DND-41 (cell line): ENCODE measurements at regions not wholly inside any gene's neighbourhood (a gene's known extent, or its start where the extent isn't known, plus 50 kb on each side); places are given as distances from the start of the nearest gene placed in this dataset.

ENCODE experiments used
- ATAC-seq: fragments of 200-7000 bp; cut with Tn5 transposase; 3 replicates; pipeline ENCODE4 v1.9.1; 2021; ENCODE audit warnings: low read depth; ENCODE audit not compliant: insufficient read depth
- DNase-seq: peaks from one replicate; pipeline ENCODE4 v3.0.0-alpha.2; 2020
- H2AFZ ChIP-seq: 2 replicates; pipeline ENCODE4 v1.6.0; 2012; ENCODE audit warnings: low read depth, low read length
- H3K27ac ChIP-seq: 2 replicates; pipeline ENCODE4 v1.5.1; 2012; ENCODE audit warnings: low read length, inconsistent platforms
- H3K27me3 ChIP-seq: fragments of 200-600 bp; sonication (generic); 2 replicates; pipeline ENCODE4 v1.6.0; 2012; ENCODE audit warnings: low read length, mild to moderate bottlenecking, inconsistent platforms; ENCODE audit not compliant: insufficient read depth, poor library complexity
- H3K36me3 ChIP-seq: 2 replicates; pipeline ENCODE4 v1.5.1; 2012; ENCODE audit warnings: low read length, inconsistent platforms; ENCODE audit not compliant: insufficient read depth
- H3K4me1 ChIP-seq: 2 replicates; pipeline ENCODE4 v1.5.1; 2012; ENCODE audit warnings: mild to moderate bottlenecking, low read length; ENCODE audit not compliant: insufficient read depth
- H3K4me2 ChIP-seq: 2 replicates; pipeline ENCODE4 v1.6.0; 2012; ENCODE audit warnings: mild to moderate bottlenecking, moderate library complexity, low read length, inconsistent platforms; ENCODE audit not compliant: insufficient read depth
- H3K4me3 ChIP-seq, 2 experiments: fragments of 200-600 bp in 1 of 2; shearing (Covaris generic) in 1 of 2; 2 replicates each; pipeline ENCODE4 v1.5.1; 2012 to 2016; ENCODE audit warnings: inconsistent platforms in 2 of 2, low read length in 2 of 2, mild to moderate bottlenecking in 2 of 2, low read depth in 1 of 2, moderate library complexity in 1 of 2
- H3K79me2 ChIP-seq: 2 replicates; pipeline ENCODE4 v1.6.0; 2012; ENCODE audit warnings: low read length, inconsistent platforms; ENCODE audit not compliant: insufficient read depth
- H3K9ac ChIP-seq: 2 replicates; pipeline ENCODE4 v1.6.0; 2012; ENCODE audit warnings: low read depth, mild to moderate bottlenecking, inconsistent platforms, low read length, moderate library complexity
- H3K9me3 ChIP-seq: 2 replicates; pipeline ENCODE4 v1.5.1; 2012; ENCODE audit warnings: low read length, moderate library complexity, mild to moderate bottlenecking, inconsistent platforms; ENCODE audit not compliant: insufficient read depth, severe bottlenecking
- H4K20me1 ChIP-seq: 2 replicates; pipeline ENCODE4 v1.6.0; 2012; ENCODE audit warnings: low read length; ENCODE audit not compliant: insufficient read depth
- EZH2 ChIP-seq: IDR thresholded peaks from 3 replicates; pipeline ENCODE4 v1.6.1; 2012; ENCODE audit warnings: borderline replicate concordance, low read depth, mild to moderate bottlenecking, moderate library complexity, low read length, inconsistent platforms; ENCODE audit not compliant: severe bottlenecking
- TF ChIP-seq, protein P1 (sequence below): IDR thresholded peaks from 2 replicates; pipeline ENCODE4 v1.5.1; 2012; ENCODE audit warnings: borderline replicate concordance, low read length, moderate library complexity, mild to moderate bottlenecking; ENCODE audit not compliant: poor library complexity, severe bottlenecking; ENCODE audit errors: extremely low read depth

DNA sequence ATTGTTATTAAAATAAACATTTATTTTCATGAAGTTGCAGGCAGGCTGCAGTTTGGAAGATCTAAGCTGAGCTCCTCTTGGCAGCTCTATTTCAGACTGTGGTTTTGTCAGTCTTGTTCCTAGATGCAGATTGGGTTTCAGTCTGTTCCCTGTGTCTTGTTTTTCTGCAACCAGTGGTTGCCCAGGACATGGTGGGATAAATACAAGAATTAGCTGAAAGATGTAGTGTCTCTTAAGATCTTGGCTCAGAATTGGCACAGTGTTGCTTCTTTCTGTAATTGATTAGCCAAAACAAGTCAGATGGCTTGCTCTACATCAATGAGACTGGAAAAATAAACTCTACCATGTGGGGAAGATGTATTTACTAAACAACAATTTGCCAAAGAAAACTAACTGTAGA is 283.0 kb upstream of the BOD1L1 start:
- H3K4me1 ChIP-seq: no peaks in the 10 kb centered on the region
- no peaks in the 10 kb centered on the region for H3K79me2 ChIP-seq
- TF ChIP-seq, protein P1, sequence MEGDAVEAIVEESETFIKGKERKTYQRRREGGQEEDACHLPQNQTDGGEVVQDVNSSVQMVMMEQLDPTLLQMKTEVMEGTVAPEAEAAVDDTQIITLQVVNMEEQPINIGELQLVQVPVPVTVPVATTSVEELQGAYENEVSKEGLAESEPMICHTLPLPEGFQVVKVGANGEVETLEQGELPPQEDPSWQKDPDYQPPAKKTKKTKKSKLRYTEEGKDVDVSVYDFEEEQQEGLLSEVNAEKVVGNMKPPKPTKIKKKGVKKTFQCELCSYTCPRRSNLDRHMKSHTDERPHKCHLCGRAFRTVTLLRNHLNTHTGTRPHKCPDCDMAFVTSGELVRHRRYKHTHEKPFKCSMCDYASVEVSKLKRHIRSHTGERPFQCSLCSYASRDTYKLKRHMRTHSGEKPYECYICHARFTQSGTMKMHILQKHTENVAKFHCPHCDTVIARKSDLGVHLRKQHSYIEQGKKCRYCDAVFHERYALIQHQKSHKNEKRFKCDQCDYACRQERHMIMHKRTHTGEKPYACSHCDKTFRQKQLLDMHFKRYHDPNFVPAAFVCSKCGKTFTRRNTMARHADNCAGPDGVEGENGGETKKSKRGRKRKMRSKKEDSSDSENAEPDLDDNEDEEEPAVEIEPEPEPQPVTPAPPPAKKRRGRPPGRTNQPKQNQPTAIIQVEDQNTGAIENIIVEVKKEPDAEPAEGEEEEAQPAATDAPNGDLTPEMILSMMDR: no peak
- TF ChIP-seq EZH2: no peak
- H3K27ac ChIP-seq: no peak overlapping the region
- DNase-seq (no peak), ATAC-seq (no peak)
- no peak overlapping the region for H3K4me3 ChIP-seq
- no peaks in the 10 kb centered on the region for H3K27me3 ChIP-seq
- no peaks in the 10 kb centered on the region for H4K20me1 ChIP-seq
- no peaks in the 10 kb centered on the region for H3K36me3 ChIP-seq
- H3K4me2 ChIP-seq: no peak overlapping the region
- H3K9ac ChIP-seq: no peak overlapping the region
- H2AFZ ChIP-seq: no peak overlapping the region
- H3K9me3 ChIP-seq: no peaks in the 10 kb centered on the region

DNA sequence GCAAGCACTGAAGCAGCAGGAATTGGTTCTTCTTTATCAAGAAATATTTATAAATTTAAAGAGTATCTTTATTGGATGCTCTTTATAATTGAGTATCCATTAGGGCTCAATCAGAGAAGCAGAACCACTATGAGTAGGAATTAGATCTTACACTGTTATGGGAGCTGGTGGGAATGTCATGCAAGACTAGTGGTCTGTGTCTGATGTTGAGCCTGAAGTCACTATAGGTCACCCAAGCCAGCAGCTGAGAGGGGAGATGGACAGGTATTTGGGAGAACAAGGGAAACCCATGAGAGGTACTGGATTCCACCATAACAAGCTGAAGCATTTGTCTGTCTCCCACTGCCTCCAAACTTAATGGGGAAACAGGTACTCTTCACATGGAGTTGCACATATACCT is 283.7 kb upstream of the BOD1L1 start:
- TF ChIP-seq, protein P1: no peak
- TF ChIP-seq EZH2: no peak
- H3K36me3 ChIP-seq: no peaks in the 10 kb centered on the region
- H2AFZ ChIP-seq: no peak overlapping the region
- H3K79me2 ChIP-seq: no peaks in the 10 kb centered on the region
- no peaks in the 10 kb centered on the region for H4K20me1 ChIP-seq
- no peak overlapping the region for H3K4me3 ChIP-seq
- H3K4me2 ChIP-seq: no peak overlapping the region
- H3K27me3 ChIP-seq: no peaks in the 10 kb centered on the region
- no peak overlapping the region for H3K27ac ChIP-seq
- no peak for DNase-seq
- no peaks in the 10 kb centered on the region for H3K9me3 ChIP-seq
- ATAC-seq: no peak
- H3K9ac ChIP-seq: no peak overlapping the region
- H3K4me1 ChIP-seq: no peaks in the 10 kb centered on the region

DNA sequence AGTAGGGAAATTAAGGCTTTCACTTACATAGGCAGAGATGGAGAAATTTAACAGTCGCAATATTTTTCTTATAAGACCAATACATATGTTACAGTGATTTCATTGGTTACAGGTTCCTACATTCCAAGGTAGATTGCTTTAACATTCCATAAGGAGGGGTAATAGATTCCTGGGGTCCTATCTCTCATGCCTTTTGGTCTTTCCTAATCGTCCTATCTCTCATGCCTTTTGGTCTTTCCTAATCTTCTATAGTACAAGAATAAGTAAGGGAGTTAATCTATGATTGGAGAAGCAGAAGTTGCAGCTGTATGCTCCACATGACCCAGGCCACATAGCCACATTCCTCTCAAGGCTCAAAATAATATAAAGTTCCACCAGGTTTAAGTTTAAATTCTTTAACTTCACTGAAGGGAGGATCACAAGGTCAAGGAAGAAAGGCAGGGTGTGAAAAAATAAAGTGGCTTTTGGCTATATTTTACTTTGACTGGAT is 285.0 kb upstream of the BOD1L1 start:
- Histone ChIP-seq H3K36me3 (no peaks in the 10 kb centered on the region), H3K9ac (no peak overlapping the region), H3K27me3 (no peaks in the 10 kb centered on the region), H3K4me1 (no peaks in the 10 kb centered on the region), H3K27ac (no peak overlapping the region), H4K20me1 (no peaks in the 10 kb centered on the region), H2AFZ (no peak overlapping the region), H3K4me3 (no peak overlapping the region), H3K4me2 (no peak overlapping the region), H3K9me3 (no peaks in the 10 kb centered on the region), H3K79me2 (no peaks in the 10 kb centered on the region)
- no peak for ATAC-seq
- TF ChIP-seq EZH2: no peak
- TF ChIP-seq, protein P1: no peak
- DNase-seq: no peak

DNA sequence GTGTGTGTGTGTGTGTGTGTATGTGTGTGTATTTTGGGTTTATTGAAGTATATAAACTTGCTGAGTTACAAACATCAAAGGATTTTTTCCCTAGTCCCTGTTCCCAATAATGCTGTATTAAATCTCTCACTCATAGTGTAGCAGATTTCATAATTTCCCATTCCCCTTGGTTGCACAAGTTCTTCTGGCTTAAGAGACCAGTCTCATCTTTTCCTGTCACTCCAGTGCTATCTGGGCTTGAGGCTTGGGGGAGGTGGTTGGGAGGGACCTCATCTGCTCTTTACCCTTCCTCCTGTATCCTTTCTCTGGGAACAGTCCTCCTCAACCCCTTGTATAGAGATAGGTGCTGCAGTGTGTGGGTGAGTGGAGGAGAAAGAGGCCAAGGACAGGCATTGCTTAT is 285.4 kb upstream of the BOD1L1 start:
- Histone ChIP-seq H3K36me3 (no peaks in the 10 kb centered on the region), H3K79me2 (no peaks in the 10 kb centered on the region), H3K9me3 (no peaks in the 10 kb centered on the region), H3K4me1 (no peaks in the 10 kb centered on the region), H2AFZ (no peak overlapping the region), H3K9ac (no peak overlapping the region), H3K27ac (no peak overlapping the region), H3K27me3 (no peaks in the 10 kb centered on the region), H3K4me2 (no peak overlapping the region), H4K20me1 (no peaks in the 10 kb centered on the region), H3K4me3 (no peak overlapping the region)
- ATAC-seq: no peak
- DNase-seq: no peak
- TF ChIP-seq EZH2: no peak
- TF ChIP-seq, protein P1: no peak
